GM12878 (cell line): ENCODE measurements at regions not wholly inside any gene's neighbourhood (a gene's known extent, or its start where the extent isn't known, plus 50 kb on each side); places are given as distances from the start of the nearest gene placed in this dataset.

Experiments used
- ATAC-seq: fragments of 200-7000 bp; cut with Tn5 transposase; 3 replicates; pipeline ENCODE4 v1.9.1; 2020; ENCODE audit warnings: mild to moderate bottlenecking, moderate library complexity
- BruUV-seq: library from RNA; stranded (reverse); fragments of 400-500 nt; replicated peaks from 2 replicates; lab custom pipeline; 2021; lab: Mats Ljungman, UMichigan
- CTCF ChIA-PET: fragments of 300-600 bp; sonication (Branson Sonifier 250); formaldehyde crosslinking; extraction: SDS; loops from one replicate; lab custom pipeline; 2021; ENCODE audit warnings: inconsistent platforms; lab: Yijun Ruan, JAX
- POLR2A ChIA-PET: fragments of 350-600 bp; formaldehyde crosslinking; extraction: SDS; loops from one replicate; lab custom pipeline; 2021; ENCODE audit warnings: inconsistent platforms; lab: Charles Lee
- RAD21 ChIA-PET: fragments of 300-600 bp; sonication (Branson Sonifier 250); formaldehyde crosslinking; loops from one replicate; lab custom pipeline; 2023; ENCODE audit warnings: antibody characterized with exemption; ENCODE audit not compliant: unreplicated experiment; lab: Charles Lee
- SMC1A ChIA-PET: fragments of 300-600 bp; sonication (Branson Sonifier 250); formaldehyde crosslinking; loops from one replicate; lab custom pipeline; 2023; ENCODE audit not compliant: unreplicated experiment, uncharacterized antibody; lab: Charles Lee
- DNase-seq: peaks from one replicate; pipeline ENCODE4 v3.0.0-alpha.2; 2011; ENCODE audit warnings: low read depth, low spot score
- FAIRE-seq: peaks from 3 replicates; lab custom pipeline; 2011; peaks lifted over from hg19 to GRCh38; lab: Jason Lieb, UNC
- H2AFZ ChIP-seq: 2 replicates; pipeline ENCODE4 v1.6.0; 2011; ENCODE audit warnings: low read depth, low read length, control low read depth; ENCODE audit not compliant: control insufficient read depth
- H3K27ac ChIP-seq: 2 replicates; pipeline ENCODE4 v1.5.1; 2011; ENCODE audit warnings: control low read depth; ENCODE audit not compliant: control insufficient read depth, insufficient read depth
- H3K27me3 ChIP-seq, 2 experiments: replicated peaks in 1 of 2; 2 replicates each; pipeline versions ENCODE4 v1.6.0 to v1.6.1; 2011; ENCODE audit warnings: low read length in 1 of 2; ENCODE audit not compliant: control insufficient read depth in 2 of 2, insufficient read depth in 2 of 2
- H3K36me3 ChIP-seq, 2 experiments: 2 replicates each; pipeline ENCODE4 v1.5.1; 2011; ENCODE audit warnings: low read length in 1 of 2; ENCODE audit not compliant: control insufficient read depth in 2 of 2, insufficient read depth in 2 of 2
- H3K4me1 ChIP-seq: 2 replicates; pipeline ENCODE4 v1.6.1; 2011; ENCODE audit warnings: mild to moderate bottlenecking, low read length, moderate library complexity, mixed read lengths; ENCODE audit not compliant: control insufficient read depth, insufficient read depth
- H3K4me2 ChIP-seq: 2 replicates; pipeline ENCODE4 v1.6.0; 2011; ENCODE audit warnings: control low read depth; ENCODE audit not compliant: control insufficient read depth, insufficient read depth
- H3K4me3 ChIP-seq: fragments of 200-600 bp; sonication (generic); 2 replicates; pipeline ENCODE4 v1.5.1; 2016
- H3K79me2 ChIP-seq: 2 replicates; pipeline ENCODE4 v1.6.0; 2011; ENCODE audit warnings: low read length; ENCODE audit not compliant: control insufficient read depth, insufficient read depth
- H3K9ac ChIP-seq: 2 replicates; pipeline ENCODE4 v1.8.0; 2011; ENCODE audit warnings: low read length, control low read depth, mixed read lengths; ENCODE audit not compliant: control insufficient read depth, insufficient read depth
- H3K9me3 ChIP-seq: replicated peaks from 3 replicates; pipeline ENCODE4 v1.5.1; 2011; ENCODE audit warnings: mild to moderate bottlenecking, low read length; ENCODE audit not compliant: control insufficient read depth, insufficient read depth
- H4K20me1 ChIP-seq: 2 replicates; pipeline ENCODE4 v1.6.0; 2011; ENCODE audit not compliant: control insufficient read depth, insufficient read depth
- CHD2 ChIP-seq: IDR thresholded peaks from 2 replicates; pipeline ENCODE4 v1.6.1; 2011; ENCODE audit warnings: low read depth, low read length, improper control_type of control experiment, borderline replicate concordance
- CHD4 ChIP-seq: fragments of 200-600 bp; sonication (generic); IDR thresholded peaks from 2 replicates; pipeline ENCODE4 v1.6.1; 2016; ENCODE audit warnings: mild to moderate bottlenecking
- CTCF ChIP-seq, 3 experiments: IDR thresholded peaks in 2 of 3; conservative IDR thresholded peaks in 1 of 3; 2 replicates each; pipeline ENCODE4 v1.5.1; 2011; ENCODE audit warnings: low read depth in 3 of 3, low read length in 3 of 3, mild to moderate bottlenecking in 3 of 3, control low read depth in 2 of 3, moderate library complexity in 2 of 3, inconsistent platforms in 1 of 3, mixed read lengths in 1 of 3; ENCODE audit not compliant: control insufficient read depth in 2 of 3, insufficient read depth in 1 of 3; ENCODE audit errors: extremely low read depth in 1 of 3
- DPF2 ChIP-seq: fragments of 450-650 bp; IDR thresholded peaks from 2 replicates; pipeline ENCODE4 v1.6.1; 2017; ENCODE audit warnings: mild to moderate bottlenecking
- E2F8 ChIP-seq: fragments of 450-650 bp; IDR thresholded peaks from 2 replicates; pipeline ENCODE4 v1.6.1; 2018; ENCODE audit warnings: mild to moderate bottlenecking, low read depth, moderate library complexity; ENCODE audit not compliant: partially characterized antibody
- IKZF1 ChIP-seq: fragments of 450-650 bp; conservative IDR thresholded peaks from 2 replicates; pipeline ENCODE4 v1.6.1; 2017; ENCODE audit warnings: antibody characterized with exemption, mild to moderate bottlenecking
- ZBED1 ChIP-seq: IDR thresholded peaks from 2 replicates; pipeline ENCODE4 v1.6.1; 2016; ENCODE audit warnings: borderline replicate concordance
- ZSCAN29 ChIP-seq: fragments of 450-650 bp; IDR thresholded peaks from 2 replicates; pipeline ENCODE4 v1.6.1; 2017; ENCODE audit warnings: mild to moderate bottlenecking, moderate library complexity
- WGBS: methylation state at CpG from one replicate; pipeline ENCODE4 v1.1.6; 2016; ENCODE audit warnings: low lambda C conversion rate; ENCODE audit not compliant: insufficient replicate concordance, insufficient coverage; ENCODE audit errors: missing lambda C conversion rate; 5-methylcytosine and 5-hydroxymethylcytosine counted together
- in situ Hi-C: fragments of 300-500 bp; cut with MboI; formaldehyde crosslinking; loops from 9 replicates; pipeline ENCODE4 v1.14.3; 2018; ENCODE audit warnings: mixed read lengths
- intact Hi-C: fragments of 100-400 bp; cut with micrococcal nuclease; formaldehyde crosslinking; loops from one replicate; pipeline ENCODE4 v1.14.2; 2022; ENCODE audit not compliant: unreplicated experiment

DNA sequence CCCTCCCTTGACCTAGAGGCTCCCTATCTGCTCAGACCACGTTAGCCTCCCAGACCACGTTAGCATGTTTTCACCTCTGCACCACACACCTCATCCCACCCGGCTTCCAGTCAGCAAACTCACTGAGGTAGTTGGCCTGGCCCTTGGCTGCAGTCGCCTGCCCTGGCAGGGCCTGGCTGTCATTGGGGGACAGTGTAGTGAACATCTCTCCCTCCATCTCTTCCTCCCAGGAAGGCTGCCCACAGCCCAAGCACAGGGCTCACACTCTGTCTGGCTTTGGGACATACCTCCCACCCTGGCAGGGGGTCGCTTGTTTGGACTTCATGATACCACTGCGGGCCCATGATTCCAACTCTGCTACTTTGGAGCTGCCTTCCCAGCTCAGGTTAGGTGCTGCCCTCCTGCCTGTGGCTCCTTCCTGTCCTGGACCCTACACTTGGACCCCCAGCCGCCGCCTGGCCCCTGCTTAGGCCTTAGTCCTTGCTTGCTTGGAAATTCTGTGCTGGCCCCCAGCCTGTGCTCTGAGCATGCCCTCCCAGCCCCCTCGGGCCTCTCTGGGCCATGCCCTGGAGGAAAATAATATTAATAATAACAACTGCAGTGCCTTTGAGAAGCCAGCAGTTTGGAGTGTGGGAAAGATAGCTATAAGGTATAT, 167.7 kb downstream of the COPRS start:
- no peaks in the 10 kb centered on the region for H3K36me3 ChIP-seq
- RAD21 ChIA-PET: no interaction called here
- H3K79me2 ChIP-seq: no peaks in the 10 kb centered on the region
- TF ChIP-seq CHD2: no peak
- TF ChIP-seq CHD4: no peak
- no peak for TF ChIP-seq IKZF1
- CTCF ChIA-PET: no interaction called here
- in situ Hi-C loops (no loop called here), intact Hi-C loops (no loop called here)
- 18% methylated on average over 9 of the region's 9 CpGs for WGBS
- no peak overlapping the region for H3K4me3 ChIP-seq
- H2AFZ ChIP-seq: no peak overlapping the region
- no peak overlapping the region for H3K4me2 ChIP-seq
- POLR2A ChIA-PET: interaction anchor here (0.5 to 0.8 kb wide), 2 partner anchors 16 to 156 kb away, joined by 3 to 5 read pairs; no protein-coding TSS in a partner anchor
- ATAC-seq: no peak
- no peak for FAIRE-seq
- no peaks in the 10 kb centered on the region for H3K9me3 ChIP-seq
- DNase-seq: no peak
- BruUV-seq: no TSS peak
- H3K27ac ChIP-seq: no peak overlapping the region
- H3K4me1 ChIP-seq: no peaks in the 10 kb centered on the region
- H3K9ac ChIP-seq: no peak overlapping the region
- H4K20me1 ChIP-seq: no peaks in the 10 kb centered on the region
- H3K27me3 ChIP-seq: no peaks in the 10 kb centered on the region; a peak in 1 of 4 replicates
- SMC1A ChIA-PET: interaction anchor here (1.0 kb wide), 2 partner anchors 75 to 81 kb away, joined by 3 to 5 read pairs; no protein-coding TSS in a partner anchor

DNA sequence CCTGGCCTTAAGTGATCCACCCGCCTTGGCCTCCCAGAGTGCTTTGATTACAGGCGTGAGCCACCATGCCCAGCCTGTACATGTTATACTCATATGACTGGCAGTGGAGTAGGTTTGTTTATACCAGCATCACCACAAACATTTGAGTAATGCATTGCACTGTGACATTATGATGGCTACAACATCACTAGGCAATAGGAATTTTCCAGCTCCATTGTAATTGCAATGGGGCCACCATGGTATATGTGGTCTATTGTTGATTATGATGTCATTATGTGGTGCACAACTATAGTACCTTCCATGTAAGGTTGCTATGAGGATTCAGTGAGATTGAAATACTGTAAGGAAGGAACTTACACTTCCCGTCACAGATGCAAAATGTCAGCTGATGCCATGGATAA, 168.9 kb downstream of the COPRS start:
- BruUV-seq: no TSS peak
- WGBS: 40% methylated on average over 3 of the region's 3 CpGs
- TF ChIP-seq ZBED1: no peak
- TF ChIP-seq DPF2: no peak
- no peak for TF ChIP-seq ZSCAN29
- TF ChIP-seq CTCF (IDR thresholded peaks at IDR 0.05 in 2 of 3, conservative IDR thresholded peaks at IDR 0.05 in 1 of 3; ENCODE audit: control insufficient read depth in 2 of 3, extremely low read depth in 1 of 3, insufficient read depth in 1 of 3, low read depth in 3 of 3, low read length in 3 of 3): no peak
- TF ChIP-seq E2F8: no peak
- no peak for TF ChIP-seq IKZF1

More for the DNA sequence above, 168.9 kb downstream of the COPRS start:
- no peaks in the 10 kb centered on the region for H3K4me1 ChIP-seq
- no peaks in the 10 kb centered on the region for H3K79me2 ChIP-seq
- ChIA-PET POLR2A (no interaction called here), SMC1A (interaction anchor here (0.6 to 1.0 kb wide), 2 partner anchors 77 to 611 kb away, joined by 5 to 6 read pairs; no protein-coding TSS in a partner anchor), RAD21 (no interaction called here), CTCF (no interaction called here)
- H3K9me3 ChIP-seq: no peaks in the 10 kb centered on the region
- no peaks in the 10 kb centered on the region for H3K27me3 ChIP-seq
- H4K20me1 ChIP-seq: no peaks in the 10 kb centered on the region
- no peak for DNase-seq
- H3K36me3 ChIP-seq: no peaks in the 10 kb centered on the region
- H3K27ac ChIP-seq: no peak overlapping the region
- FAIRE-seq: no peak
- intact Hi-C loops (no loop called here), in situ Hi-C loops (no loop called here)
- ATAC-seq: no peak
- no peak overlapping the region for H3K9ac ChIP-seq
- no peak overlapping the region for H3K4me3 ChIP-seq
- H2AFZ ChIP-seq: no peak overlapping the region
- H3K4me2 ChIP-seq: no peak overlapping the region
